ENCODE measurements at regions not wholly inside any gene's neighbourhood (a gene's known extent, or its start where the extent isn't known, plus 50 kb on each side); places are given as distances from the start of the nearest gene placed in this dataset.
A peak's percentile ranks its signal among the peaks of the same experiment; 100 is the strongest.

DNA sequence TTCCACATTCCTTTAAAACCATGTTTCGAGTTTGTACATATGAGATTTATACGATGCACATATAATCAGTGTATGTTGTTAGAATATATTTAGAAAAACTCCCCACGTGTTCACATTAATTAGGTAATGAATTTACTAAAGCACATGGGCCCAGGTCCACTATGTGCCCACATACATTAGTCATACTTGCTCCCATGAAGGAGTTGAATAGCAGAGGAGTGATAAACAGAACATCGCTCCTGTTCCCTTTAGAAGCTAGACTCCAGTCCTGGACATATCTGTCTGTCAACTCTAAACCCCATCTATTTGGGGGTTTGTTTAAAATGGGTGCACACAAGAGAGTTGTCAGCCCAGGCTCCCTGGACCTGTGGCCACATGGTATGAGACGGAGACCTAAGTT is 108.1 kb upstream of the TIAM2 start:
- Histone ChIP-seq H2AFZ (ENCODE audit: low read length) (no peak overlapping the region), H3K36me3 (ENCODE audit: control insufficient read depth, insufficient read depth, low read length) (no peaks in the 10 kb centered on the region), H3K27ac (ENCODE audit: insufficient read depth, low read length) (no peak overlapping the region), H3K9me3 (ENCODE audit: control insufficient read depth, insufficient read depth, low read depth, low read length) (no peaks in the 10 kb centered on the region), H4K20me1 (ENCODE audit: control insufficient read depth, extremely low read depth, insufficient read depth, low read length) (no peaks in the 10 kb centered on the region), H3K79me2 (ENCODE audit: control insufficient read depth, insufficient read depth, low read length) (no peaks in the 10 kb centered on the region), H3K4me2 (ENCODE audit: extremely low read depth, insufficient read depth, low read length) (no peak overlapping the region), H3K27me3 (ENCODE audit: control insufficient read depth, insufficient read depth, low read length) (no peaks in the 10 kb centered on the region), H3K4me3 (replicated peaks in 1 of 4; ENCODE audit: control extremely low read depth in 1 of 4, insufficient read depth in 1 of 4, low read depth in 3 of 4, low read length in 4 of 4) (no peak overlapping the region), H3K4me1 (ENCODE audit: control insufficient read depth, extremely low read depth, insufficient read depth, low read length) (no peaks in the 10 kb centered on the region), H3K9ac (ENCODE audit: insufficient read depth, low read length) (no peak overlapping the region)
- TF ChIP-seq, protein P1, sequence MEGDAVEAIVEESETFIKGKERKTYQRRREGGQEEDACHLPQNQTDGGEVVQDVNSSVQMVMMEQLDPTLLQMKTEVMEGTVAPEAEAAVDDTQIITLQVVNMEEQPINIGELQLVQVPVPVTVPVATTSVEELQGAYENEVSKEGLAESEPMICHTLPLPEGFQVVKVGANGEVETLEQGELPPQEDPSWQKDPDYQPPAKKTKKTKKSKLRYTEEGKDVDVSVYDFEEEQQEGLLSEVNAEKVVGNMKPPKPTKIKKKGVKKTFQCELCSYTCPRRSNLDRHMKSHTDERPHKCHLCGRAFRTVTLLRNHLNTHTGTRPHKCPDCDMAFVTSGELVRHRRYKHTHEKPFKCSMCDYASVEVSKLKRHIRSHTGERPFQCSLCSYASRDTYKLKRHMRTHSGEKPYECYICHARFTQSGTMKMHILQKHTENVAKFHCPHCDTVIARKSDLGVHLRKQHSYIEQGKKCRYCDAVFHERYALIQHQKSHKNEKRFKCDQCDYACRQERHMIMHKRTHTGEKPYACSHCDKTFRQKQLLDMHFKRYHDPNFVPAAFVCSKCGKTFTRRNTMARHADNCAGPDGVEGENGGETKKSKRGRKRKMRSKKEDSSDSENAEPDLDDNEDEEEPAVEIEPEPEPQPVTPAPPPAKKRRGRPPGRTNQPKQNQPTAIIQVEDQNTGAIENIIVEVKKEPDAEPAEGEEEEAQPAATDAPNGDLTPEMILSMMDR (conservative IDR thresholded peaks at IDR 0.05 in 1 of 2, IDR thresholded peaks at IDR 0.05 in 1 of 2; ENCODE audit: low read depth in 1 of 2, low read length in 2 of 2), result no peak
- no peak for TF ChIP-seq EZH2 (IDR thresholded peaks at IDR 0.05; ENCODE audit: low read length, missing control alignments)
- DNase-seq (ENCODE audit: low read depth in 2 of 2), result peak in 1 of 2 donors; percentile 67

DNA sequence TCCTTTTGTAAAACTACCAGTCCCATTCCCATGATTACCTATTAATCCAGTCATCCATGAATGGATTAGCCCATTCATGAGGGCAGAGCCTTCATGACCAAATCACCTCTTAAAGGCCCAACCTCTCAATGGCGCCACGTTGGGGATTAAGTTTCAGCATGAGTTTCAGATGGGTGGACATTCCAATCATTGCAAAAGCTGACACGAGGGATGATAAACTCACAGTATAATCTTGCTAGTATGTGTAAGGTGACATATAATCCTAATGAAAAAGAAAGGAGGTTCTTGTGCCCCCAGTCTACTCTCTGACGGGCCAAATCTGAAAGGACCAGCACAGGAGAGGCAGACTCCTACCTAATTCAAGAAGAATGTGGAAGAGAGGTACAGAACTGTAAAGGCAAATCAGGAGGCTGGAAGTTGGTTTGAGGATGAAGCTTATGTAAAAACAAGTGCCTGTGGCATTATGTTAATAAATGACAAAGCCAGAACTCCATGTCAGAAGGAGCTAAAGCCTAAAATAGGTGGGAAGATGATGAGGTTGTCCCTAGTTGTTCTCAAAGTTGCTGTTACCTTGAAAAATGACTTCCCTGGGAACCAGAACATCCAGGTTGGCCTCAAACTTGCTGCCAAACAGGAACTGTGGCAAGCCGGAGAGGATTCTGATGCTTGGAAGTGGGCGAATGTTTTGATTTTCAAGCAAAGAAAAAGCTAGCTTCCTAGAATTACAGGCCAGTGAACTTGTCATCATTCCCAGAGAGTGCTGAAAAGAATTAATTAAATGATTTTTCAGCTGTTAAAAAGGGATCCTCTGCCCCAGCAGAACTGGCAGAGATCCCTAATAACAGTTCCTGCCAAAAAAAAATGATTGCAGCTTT is 106.5 kb upstream of the TIAM2 start:
- peak in 1 of 2 donors; percentile 39 for DNase-seq (ENCODE audit: low read depth in 2 of 2)

DNA sequence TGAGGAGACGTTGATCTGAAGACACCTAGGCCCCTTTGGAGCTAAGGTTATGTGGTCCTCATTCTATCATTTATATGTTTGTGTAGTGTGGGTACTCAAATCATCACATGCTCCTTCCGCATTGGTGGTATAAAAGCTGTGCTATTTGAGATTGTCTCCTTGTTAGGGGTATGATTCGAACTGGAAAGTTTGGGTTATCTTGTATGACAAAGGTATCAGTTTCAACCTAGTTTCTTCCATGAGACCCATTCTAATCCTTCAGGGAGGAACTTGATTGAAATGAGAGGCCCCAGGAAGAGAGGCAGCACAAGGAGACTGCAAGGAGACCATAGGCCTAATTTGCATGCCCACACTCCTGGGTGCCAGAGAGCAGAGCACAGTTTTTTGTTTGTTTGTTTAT is 104.2 kb upstream of the TIAM2 start:
- Histone ChIP-seq H3K27ac (ENCODE audit: insufficient read depth, low read length) (no peak overlapping the region), H3K79me2 (ENCODE audit: control insufficient read depth, insufficient read depth, low read length) (no peaks in the 10 kb centered on the region), H3K36me3 (ENCODE audit: control insufficient read depth, insufficient read depth, low read length) (no peaks in the 10 kb centered on the region), H3K27me3 (ENCODE audit: control insufficient read depth, insufficient read depth, low read length) (no peaks in the 10 kb centered on the region), H3K9me3 (ENCODE audit: control insufficient read depth, insufficient read depth, low read depth, low read length) (no peaks in the 10 kb centered on the region), H2AFZ (ENCODE audit: low read length) (no peak overlapping the region), H3K4me1 (ENCODE audit: control insufficient read depth, extremely low read depth, insufficient read depth, low read length) (no peaks in the 10 kb centered on the region), H3K4me2 (ENCODE audit: extremely low read depth, insufficient read depth, low read length) (no peak overlapping the region), H3K9ac (ENCODE audit: insufficient read depth, low read length) (no peak overlapping the region), H4K20me1 (ENCODE audit: control insufficient read depth, extremely low read depth, insufficient read depth, low read length) (no peaks in the 10 kb centered on the region), H3K4me3 (replicated peaks in 1 of 4; ENCODE audit: control extremely low read depth in 1 of 4, insufficient read depth in 1 of 4, low read depth in 3 of 4, low read length in 4 of 4) (no peak overlapping the region)
- no peak for DNase-seq (ENCODE audit: low read depth in 2 of 2)
- no peak for TF ChIP-seq EZH2 (IDR thresholded peaks at IDR 0.05; ENCODE audit: low read length, missing control alignments)
- TF ChIP-seq, protein P1 (conservative IDR thresholded peaks at IDR 0.05 in 1 of 2, IDR thresholded peaks at IDR 0.05 in 1 of 2; ENCODE audit: low read depth in 1 of 2, low read length in 2 of 2), result no peak

More for the DNA sequence above, 106.5 kb upstream of the TIAM2 start:
- Histone ChIP-seq H3K4me1 (ENCODE audit: control insufficient read depth, extremely low read depth, insufficient read depth, low read length) (no peaks in the 10 kb centered on the region), H3K27ac (ENCODE audit: insufficient read depth, low read length) (no peak overlapping the region), H3K9ac (ENCODE audit: insufficient read depth, low read length) (no peak overlapping the region), H3K4me3 (replicated peaks in 1 of 4; ENCODE audit: control extremely low read depth in 1 of 4, insufficient read depth in 1 of 4, low read depth in 3 of 4, low read length in 4 of 4) (no peak overlapping the region), H3K4me2 (ENCODE audit: extremely low read depth, insufficient read depth, low read length) (no peak overlapping the region), H4K20me1 (ENCODE audit: control insufficient read depth, extremely low read depth, insufficient read depth, low read length) (no peaks in the 10 kb centered on the region), H3K27me3 (ENCODE audit: control insufficient read depth, insufficient read depth, low read length) (no peaks in the 10 kb centered on the region), H2AFZ (ENCODE audit: low read length) (no peak overlapping the region), H3K79me2 (ENCODE audit: control insufficient read depth, insufficient read depth, low read length) (no peaks in the 10 kb centered on the region), H3K9me3 (ENCODE audit: control insufficient read depth, insufficient read depth, low read depth, low read length) (no peaks in the 10 kb centered on the region), H3K36me3 (ENCODE audit: control insufficient read depth, insufficient read depth, low read length) (no peaks in the 10 kb centered on the region)
- TF ChIP-seq, protein P1 (conservative IDR thresholded peaks at IDR 0.05 in 1 of 2, IDR thresholded peaks at IDR 0.05 in 1 of 2; ENCODE audit: low read depth in 1 of 2, low read length in 2 of 2), result no peak
- TF ChIP-seq EZH2 (IDR thresholded peaks at IDR 0.05; ENCODE audit: low read length, missing control alignments), result no peak

Measured in fibroblast of lung (primary cell).